H1 (cell line): ENCODE measurements at regions not wholly inside any gene's neighbourhood (a gene's known extent, or its start where the extent isn't known, plus 50 kb on each side); places are given as distances from the start of the nearest gene placed in this dataset.

Experiments
- CTCF ChIA-PET: fragments of 300-600 bp; sonication (Branson Sonifier 250); formaldehyde crosslinking; loops from one replicate; lab custom pipeline; 2021; ENCODE audit not compliant: partially characterized antibody; lab: Charles Lee
- POLR2A ChIA-PET: fragments of 300-600 bp; sonication (Branson Sonifier 250); formaldehyde crosslinking; loops from one replicate; lab custom pipeline; 2021; ENCODE audit warnings: inconsistent platforms; ENCODE audit not compliant: partially characterized antibody; lab: Charles Lee
- DNase-seq, 2 experiments: peaks; one replicate each; pipeline versions ENCODE4 v3.0.0 to v3.0.0-alpha.2; 2010 to 2022; ENCODE audit warnings: low spot score in 2 of 2, low read depth in 1 of 2, mixed read lengths in 1 of 2
- FAIRE-seq: peaks from 2 replicates; lab custom pipeline; 2011; peaks lifted over from hg19 to GRCh38; lab: Jason Lieb, UNC
- H2AFZ ChIP-seq: 2 replicates; pipeline ENCODE4 v1.8.1; 2012; ENCODE audit warnings: low read length, inconsistent platforms
- H2AK5ac ChIP-seq: 2 replicates; pipeline ENCODE4 v1.6.1; 2013; ENCODE audit warnings: low read depth, low read length
- H2BK120ac ChIP-seq: replicated peaks from 2 replicates; pipeline ENCODE3; 2013; ENCODE audit warnings: low read depth, low read length, inconsistent platforms
- H2BK12ac ChIP-seq: 2 replicates; pipeline ENCODE4 v1.6.1; 2013; ENCODE audit warnings: low read depth, low read length
- H2BK15ac ChIP-seq: 2 replicates; pipeline ENCODE4 v1.6.1; 2013; ENCODE audit warnings: low read length
- H2BK20ac ChIP-seq: 2 replicates; pipeline ENCODE4 v1.6.1; 2013; ENCODE audit warnings: low read length
- H2BK5ac ChIP-seq: 2 replicates; pipeline ENCODE4 v1.6.1; 2013; ENCODE audit warnings: low read depth, low read length
- H3K14ac ChIP-seq: 2 replicates; pipeline ENCODE4 v1.6.1; 2013; ENCODE audit warnings: inconsistent platforms; ENCODE audit not compliant: insufficient read length
- H3K18ac ChIP-seq: 2 replicates; pipeline ENCODE4 v1.6.1; 2013; ENCODE audit warnings: low read length; ENCODE audit errors: extremely low read depth
- H3K23ac ChIP-seq: 2 replicates; pipeline ENCODE4 v1.6.1; 2013; ENCODE audit warnings: inconsistent platforms; ENCODE audit not compliant: insufficient read length
- H3K23me2 ChIP-seq: 2 replicates; pipeline ENCODE4 v1.6.1; 2013; ENCODE audit warnings: low read depth, low read length
- H3K27ac ChIP-seq: 2 replicates; pipeline ENCODE4 v1.6.1; 2011; ENCODE audit warnings: low read depth, low read length, inconsistent platforms
- H3K27me3 ChIP-seq, 4 experiments: replicated peaks in 1 of 4; 1 replicate in 1 of 4; 2 replicates in 3 of 4; pipeline versions ENCODE4 v1.6.1 to v1.8.1; 2011 to 2013; ENCODE audit warnings: low read length in 3 of 4, mild to moderate bottlenecking in 3 of 4, inconsistent platforms in 2 of 4, mixed read lengths in 2 of 4, moderate library complexity in 1 of 4; ENCODE audit not compliant: control insufficient read depth in 3 of 4, insufficient read depth in 3 of 4; ENCODE audit errors: extremely low read depth in 1 of 4
- H3K36me3 ChIP-seq, 4 experiments: 2 replicates each; pipeline versions ENCODE4 v1.6.1 to v1.8.1; 2011 to 2013; ENCODE audit warnings: mild to moderate bottlenecking in 4 of 4, low read length in 3 of 4, moderate library complexity in 2 of 4, control low read depth in 1 of 4, inconsistent platforms in 1 of 4; ENCODE audit not compliant: insufficient read depth in 4 of 4, control insufficient read depth in 2 of 4
- H3K4ac ChIP-seq: replicated peaks from 2 replicates; pipeline ENCODE3; 2013; ENCODE audit warnings: low read length, low read depth, mixed read lengths, inconsistent platforms; ENCODE audit not compliant: insufficient read length
- H3K4me1 ChIP-seq, 4 experiments: replicated peaks in 1 of 4; 1 replicate in 1 of 4; 2 replicates in 3 of 4; pipeline versions ENCODE4 v1.6.1 to v1.8.1; 2011 to 2013; ENCODE audit warnings: low read length in 3 of 4, inconsistent platforms in 2 of 4, mixed read lengths in 1 of 4; ENCODE audit not compliant: insufficient read depth in 4 of 4, control insufficient read depth in 3 of 4
- H3K4me2 ChIP-seq, 2 experiments: 2 replicates each; pipeline versions ENCODE4 v1.6.1 to v1.8.1; 2011 to 2013; ENCODE audit warnings: low read depth in 2 of 2, low read length in 2 of 2, control low read depth in 1 of 2, inconsistent platforms in 1 of 2, mild to moderate bottlenecking in 1 of 2; ENCODE audit not compliant: insufficient read depth in 1 of 2
- H3K4me3 ChIP-seq, 4 experiments: fragments of 200-600, 300-600 bp in 1 of 4; sonication (generic), shearing (Covaris generic), sonication (Bioruptor Twin) in 1 of 4; 2 replicates each; pipeline versions ENCODE4 v1.5.1 to v1.8.1; 2011 to 2016; ENCODE audit warnings: low read length in 4 of 4, low read depth in 3 of 4, control low read depth in 2 of 4, inconsistent platforms in 2 of 4, mild to moderate bottlenecking in 2 of 4, mixed read lengths in 1 of 4, moderate library complexity in 1 of 4; ENCODE audit not compliant: insufficient read depth in 2 of 4; ENCODE audit errors: extremely low read depth in 1 of 4
- H3K56ac ChIP-seq: replicated peaks from 2 replicates; pipeline ENCODE3; 2013; ENCODE audit warnings: low read depth, mild to moderate bottlenecking, mixed read lengths, low read length, inconsistent platforms; ENCODE audit not compliant: insufficient read length
- H3K79me1 ChIP-seq: 2 replicates; pipeline ENCODE4 v1.6.1; 2013; ENCODE audit warnings: low read depth, low read length, control low read depth
- H3K79me2 ChIP-seq, 2 experiments: 2 replicates each; pipeline versions ENCODE4 v1.6.1 to v1.8.1; 2012 to 2013; ENCODE audit warnings: low read length in 2 of 2, mild to moderate bottlenecking in 2 of 2, inconsistent platforms in 1 of 2; ENCODE audit not compliant: insufficient read depth in 2 of 2, control insufficient read depth in 1 of 2
- H3K9ac ChIP-seq, 4 experiments: replicated peaks in 1 of 4; 1 replicate in 1 of 4; 2 replicates in 3 of 4; pipeline versions ENCODE4 v1.6.1 to v1.8.1; 2011 to 2013; ENCODE audit warnings: low read depth in 3 of 4, low read length in 3 of 4, control low read depth in 2 of 4, mild to moderate bottlenecking in 2 of 4, moderate library complexity in 2 of 4, inconsistent platforms in 1 of 4; ENCODE audit errors: extremely low read depth in 1 of 4
- H3K9me3 ChIP-seq, 2 experiments: 2 replicates each; pipeline versions ENCODE4 v1.6.1 to v1.8.1; 2012 to 2013; ENCODE audit warnings: mild to moderate bottlenecking in 2 of 2, moderate library complexity in 2 of 2, control low read depth in 1 of 2, inconsistent platforms in 1 of 2, low read depth in 1 of 2, low read length in 1 of 2, mixed read lengths in 1 of 2; ENCODE audit not compliant: insufficient read depth in 2 of 2
- H4K20me1 ChIP-seq, 2 experiments: replicated peaks in 1 of 2; 2 replicates each; pipeline versions ENCODE3 to v1.8.1; 2011 to 2013; ENCODE audit warnings: inconsistent platforms in 2 of 2, low read length in 2 of 2, mild to moderate bottlenecking in 1 of 2; ENCODE audit not compliant: insufficient read depth in 2 of 2, control insufficient read depth in 1 of 2
- H4K5ac ChIP-seq: 2 replicates; pipeline ENCODE4 v1.6.1; 2013; ENCODE audit warnings: low read length, low read depth, mixed read lengths, inconsistent platforms; ENCODE audit not compliant: insufficient read length
- H4K8ac ChIP-seq: 2 replicates; pipeline ENCODE4 v1.8.0; 2013; ENCODE audit warnings: mild to moderate bottlenecking, moderate library complexity, low read length, inconsistent platforms; ENCODE audit not compliant: insufficient read depth; ENCODE audit errors: extremely low read depth
- H4K91ac ChIP-seq: replicated peaks from 2 replicates; pipeline ENCODE3; 2013; ENCODE audit warnings: low read length, mixed read lengths, inconsistent platforms; ENCODE audit not compliant: insufficient read length
- CBX5 ChIP-seq: fragments of 300-800, 300-1000 bp; sonication (generic); IDR thresholded peaks from 2 replicates; pipeline ENCODE4 v1.7.1; 2016; ENCODE audit warnings: antibody characterized with exemption, low read length, low read depth
- CBX8 ChIP-seq: fragments of 300-800, 300-1000 bp; sonication (generic); IDR thresholded peaks from 2 replicates; pipeline ENCODE4 v1.7.1; 2016; ENCODE audit warnings: low read depth, low read length, borderline replicate concordance
- CTBP2 ChIP-seq: IDR thresholded peaks from 2 replicates; pipeline ENCODE4 v1.7.0; 2011; ENCODE audit warnings: borderline replicate concordance, mild to moderate bottlenecking, moderate library complexity, mixed read lengths, low read length; ENCODE audit not compliant: insufficient read depth, insufficient read length
- EZH2 ChIP-seq: fragments of 200-600 bp; sonication (generic); IDR thresholded peaks from 2 replicates; pipeline ENCODE4 v1.7.1; 2012; ENCODE audit warnings: low read depth, mild to moderate bottlenecking, moderate library complexity, low read length, inconsistent platforms; ENCODE audit not compliant: severe bottlenecking
- JUND ChIP-seq: IDR thresholded peaks from 2 replicates; pipeline ENCODE4 v1.6.1; 2011; ENCODE audit warnings: mild to moderate bottlenecking, improper control_type of control experiment, low read length
- SIN3A ChIP-seq, 2 experiments: IDR thresholded peaks in 1 of 2; conservative IDR thresholded peaks in 1 of 2; 2 replicates each; pipeline ENCODE4 v1.6.1; 2011 to 2012; ENCODE audit warnings: low read length in 2 of 2, improper control_type of control experiment in 1 of 2, low read depth in 1 of 2, mild to moderate bottlenecking in 1 of 2
- SIRT6 ChIP-seq: IDR thresholded peaks from one replicate; pipeline ENCODE4 v1.7.1; 2012; ENCODE audit warnings: low read length, inconsistent platforms
- WGBS, 2 experiments: shearing (Covaris generic) in 1 of 2; methylation state at CpG; one replicate each; pipeline versions ENCODE4 v1.1.6 to v1.1.7; 2013 to 2015; ENCODE audit warnings: low lambda C conversion rate in 2 of 2, mixed read lengths in 2 of 2, inconsistent platforms in 1 of 2, low coverage in 1 of 2, missing lambda C conversion rate in 1 of 2; ENCODE audit not compliant: insufficient replicate concordance in 2 of 2, insufficient coverage in 1 of 2, insufficient read length in 1 of 2; ENCODE audit errors: extremely low coverage in 1 of 2, missing lambda C conversion rate in 1 of 2; 5-methylcytosine and 5-hydroxymethylcytosine counted together

DNA sequence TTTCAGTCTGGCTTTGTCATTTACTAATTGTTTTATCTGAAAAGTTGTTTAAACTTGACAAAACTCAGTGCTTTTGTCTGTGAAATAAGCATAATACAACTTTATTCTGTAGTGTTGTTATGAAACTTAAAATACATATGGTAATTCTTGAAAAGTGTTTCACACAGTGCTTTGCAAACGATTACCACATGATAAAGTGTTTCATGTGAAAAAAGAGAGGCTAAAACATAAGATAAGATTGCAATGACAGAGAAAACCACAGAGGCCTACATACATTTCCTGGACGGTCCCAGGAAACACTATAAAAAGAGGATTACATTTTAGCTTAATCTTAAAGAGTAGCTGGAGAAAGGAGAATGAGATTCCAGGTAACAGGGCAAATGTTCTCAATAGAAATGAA lies 1934.6 kb upstream of the LRRTM1 start:
- H3K36me3 ChIP-seq, result no peaks in the 10 kb centered on the region
- WGBS, 2 experiments, result 96% methylated on average over 2 of the region's 2 CpGs; no CpG with 5 or more reads in 1 of the 2 experiments
- ChIA-PET CTCF (no interaction called here), POLR2A (no interaction called here)
- H4K20me1 ChIP-seq, result no peaks in the 10 kb centered on the region
- H3K4me3 ChIP-seq, result no peak overlapping the region
- no peak for TF ChIP-seq CTBP2
- TF ChIP-seq SIN3A (conservative IDR thresholded peaks at IDR 0.05 in 1 of 2, IDR thresholded peaks at IDR 0.05 in 1 of 2; ENCODE audit: low read depth in 1 of 2, low read length in 2 of 2), result no peak
- TF ChIP-seq SIRT6, result no peak
- no peak for TF ChIP-seq CBX5
- TF ChIP-seq CBX8, result no peak
- TF ChIP-seq EZH2, result no peak
- TF ChIP-seq JUND, result no peak
- FAIRE-seq, result no peak
- H4K5ac ChIP-seq, result no peak overlapping the region
- no peak overlapping the region for H3K14ac ChIP-seq
- H3K4me2 ChIP-seq, result no peak overlapping the region
- H4K8ac ChIP-seq, result no peak overlapping the region
- H3K79me2 ChIP-seq, result no peaks in the 10 kb centered on the region
- H3K4ac ChIP-seq, result no peak overlapping the region
- H3K79me1 ChIP-seq, result no peaks in the 10 kb centered on the region
- no peak overlapping the region for H2BK20ac ChIP-seq
- H3K56ac ChIP-seq, result no peak overlapping the region
- H2BK15ac ChIP-seq, result no peak overlapping the region
- no peaks in the 10 kb centered on the region for H3K4me1 ChIP-seq
- H3K23ac ChIP-seq, result no peak overlapping the region
- no peaks in the 10 kb centered on the region for H3K9me3 ChIP-seq
- no peak overlapping the region for H2BK5ac ChIP-seq
- no peak overlapping the region for H2AFZ ChIP-seq
- H3K27me3 ChIP-seq, result no peaks in the 10 kb centered on the region
- H4K91ac ChIP-seq, result no peak overlapping the region
- no peak overlapping the region for H2BK120ac ChIP-seq
- no peak overlapping the region for H2BK12ac ChIP-seq
- H3K27ac ChIP-seq, result no peak overlapping the region
- DNase-seq, result no peak
- H2AK5ac ChIP-seq, result no peak overlapping the region
- no peak overlapping the region for H3K18ac ChIP-seq
- H3K9ac ChIP-seq, result no peak overlapping the region
- H3K23me2 ChIP-seq, result no peaks in the 10 kb centered on the region
